Prostate gland (tissue), 2 donors: ENCODE measurements at regions not wholly inside any gene's neighbourhood (a gene's known extent, or its start where the extent isn't known, plus 50 kb on each side); places are given as distances from the start of the nearest gene placed in this dataset.

Experiments used
- DNase-seq: peaks from one replicate; pipeline ENCODE4 v3.0.0-alpha.2; 2019; ENCODE audit warnings: low spot score
- H3K27ac ChIP-seq, 2 donors: fragments of 200-600 bp; sonication (generic); 2 replicates each; pipeline ENCODE4 v1.5.1; 2017 to 2019
- H3K27me3 ChIP-seq: fragments of 200-600 bp; sonication (generic); replicated peaks from 2 replicates; pipeline ENCODE4 v1.5.1; 2019; ENCODE audit not compliant: insufficient read depth
- H3K36me3 ChIP-seq, 2 donors: fragments of 200-600 bp; sonication (generic); 1 replicate in 1 of 2; 2 replicates in 1 of 2; pipeline versions ENCODE4 v1.5.1 to v1.8.1; 2017 to 2019
- H3K4me1 ChIP-seq: fragments of 200-600 bp; sonication (generic); replicated peaks from 2 replicates; pipeline ENCODE4 v1.5.1; 2019
- H3K4me3 ChIP-seq, 2 donors: fragments of 200-600 bp; sonication (generic); 2 replicates each; pipeline ENCODE4 v1.5.1; 2017 to 2019
- H3K9me3 ChIP-seq: fragments of 200-600 bp; sonication (generic); 2 replicates; pipeline ENCODE4 v1.5.1; 2017
- POLR2A ChIP-seq: fragments of 450-650 bp; IDR thresholded peaks from one replicate; pipeline ENCODE4 v1.6.1; 2016; ENCODE audit warnings: antibody characterized with exemption, mild to moderate bottlenecking
- POLR2AphosphoS5 ChIP-seq: sonication (generic); formaldehyde crosslinking; IDR thresholded peaks from one replicate; pipeline ENCODE4 v1.6.1; 2017; ENCODE audit warnings: antibody characterized with exemption
- whole genome bisulfite sequencing: methylation state at CpG from one replicate; pipeline ENCODE4 v1.1.5; 2018; 5-methylcytosine and 5-hydroxymethylcytosine counted together
- intact Hi-C: fragments of 100-400 bp; cut with DNase I; formaldehyde crosslinking; loops from one replicate; pipeline ENCODE4 v1.14.2; 2022
- TF ChIP-seq, protein P1 (sequence below), 4 experiments: fragments of 200-600 bp in 2 of 4; fragments of 450-650 bp in 2 of 4; sonication (generic) in 2 of 4; IDR thresholded peaks; 1 replicate in 3 of 4; 2 replicates in 1 of 4; pipeline ENCODE4 v1.5.1; 2016 to 2019; ENCODE audit warnings: antibody characterized with exemption in 4 of 4, mild to moderate bottlenecking in 2 of 4, moderate library complexity in 2 of 4

DNA sequence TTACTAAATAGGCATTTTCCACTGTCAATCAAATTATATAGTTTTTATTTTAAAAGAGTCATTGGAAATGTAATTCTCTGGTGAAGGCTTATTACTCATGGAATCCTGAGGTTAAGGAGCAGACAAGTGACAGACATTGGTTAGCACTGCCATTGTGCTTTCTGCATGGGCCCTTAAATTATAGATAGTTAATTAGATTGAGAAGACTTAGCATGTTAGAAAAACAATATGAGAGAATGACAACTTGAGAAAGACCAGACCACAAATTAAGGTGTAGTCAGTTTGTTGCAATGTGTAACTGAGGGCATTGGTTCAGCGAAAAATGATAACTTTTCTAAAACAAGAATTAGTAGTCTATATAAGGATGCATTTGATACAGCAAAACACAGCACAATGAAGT lies 195.5 kb downstream of the SLITRK6 start:
- Histone ChIP-seq H3K27ac (no peak overlapping the region), H3K4me1 (no peaks in the 10 kb centered on the region), H3K36me3 (no peaks in the 10 kb centered on the region), H3K4me3 (no peak overlapping the region), H3K27me3 (no peaks in the 10 kb centered on the region), H3K9me3 (no peaks in the 10 kb centered on the region)
- DNase-seq: no peak
- WGBS: 94% methylated on average over 1 of the region's 1 CpG
- no peak for TF ChIP-seq POLR2AphosphoS5
- TF ChIP-seq, protein P1, sequence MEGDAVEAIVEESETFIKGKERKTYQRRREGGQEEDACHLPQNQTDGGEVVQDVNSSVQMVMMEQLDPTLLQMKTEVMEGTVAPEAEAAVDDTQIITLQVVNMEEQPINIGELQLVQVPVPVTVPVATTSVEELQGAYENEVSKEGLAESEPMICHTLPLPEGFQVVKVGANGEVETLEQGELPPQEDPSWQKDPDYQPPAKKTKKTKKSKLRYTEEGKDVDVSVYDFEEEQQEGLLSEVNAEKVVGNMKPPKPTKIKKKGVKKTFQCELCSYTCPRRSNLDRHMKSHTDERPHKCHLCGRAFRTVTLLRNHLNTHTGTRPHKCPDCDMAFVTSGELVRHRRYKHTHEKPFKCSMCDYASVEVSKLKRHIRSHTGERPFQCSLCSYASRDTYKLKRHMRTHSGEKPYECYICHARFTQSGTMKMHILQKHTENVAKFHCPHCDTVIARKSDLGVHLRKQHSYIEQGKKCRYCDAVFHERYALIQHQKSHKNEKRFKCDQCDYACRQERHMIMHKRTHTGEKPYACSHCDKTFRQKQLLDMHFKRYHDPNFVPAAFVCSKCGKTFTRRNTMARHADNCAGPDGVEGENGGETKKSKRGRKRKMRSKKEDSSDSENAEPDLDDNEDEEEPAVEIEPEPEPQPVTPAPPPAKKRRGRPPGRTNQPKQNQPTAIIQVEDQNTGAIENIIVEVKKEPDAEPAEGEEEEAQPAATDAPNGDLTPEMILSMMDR (IDR thresholded peaks at IDR 0.05): no peak
- TF ChIP-seq POLR2A: no peak
- intact Hi-C loops: no loop called here

DNA sequence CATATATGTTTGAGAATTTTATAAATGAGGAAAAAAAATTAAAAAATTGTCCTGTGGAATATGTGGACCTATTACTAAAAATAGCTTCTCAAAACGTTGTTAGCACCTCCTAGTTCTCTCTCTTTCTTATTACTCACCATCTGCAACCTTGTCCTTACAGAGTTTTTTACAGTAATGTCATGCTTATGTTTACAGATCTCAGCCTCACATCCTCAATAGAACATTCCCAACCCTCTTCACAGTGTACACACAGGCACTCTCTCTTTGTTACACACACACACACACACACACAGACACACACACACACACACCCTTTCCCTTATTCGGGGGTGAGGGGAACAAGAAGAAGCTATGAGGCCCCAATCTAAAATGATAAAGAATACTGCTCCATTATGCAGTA lies 197.7 kb downstream of the SLITRK6 start:
- Histone ChIP-seq H3K9me3 (no peaks in the 10 kb centered on the region), H3K27ac (no peak overlapping the region), H3K27me3 (no peaks in the 10 kb centered on the region), H3K4me3 (no peak overlapping the region), H3K36me3 (no peaks in the 10 kb centered on the region), H3K4me1 (no peaks in the 10 kb centered on the region)
- DNase-seq: no peak
- WGBS: 43% methylated on average over 2 of the region's 2 CpGs
- TF ChIP-seq POLR2A: no peak
- TF ChIP-seq, protein P1 (IDR thresholded peaks at IDR 0.05): no peak
- no peak for TF ChIP-seq POLR2AphosphoS5
- intact Hi-C loops: no loop called here

DNA sequence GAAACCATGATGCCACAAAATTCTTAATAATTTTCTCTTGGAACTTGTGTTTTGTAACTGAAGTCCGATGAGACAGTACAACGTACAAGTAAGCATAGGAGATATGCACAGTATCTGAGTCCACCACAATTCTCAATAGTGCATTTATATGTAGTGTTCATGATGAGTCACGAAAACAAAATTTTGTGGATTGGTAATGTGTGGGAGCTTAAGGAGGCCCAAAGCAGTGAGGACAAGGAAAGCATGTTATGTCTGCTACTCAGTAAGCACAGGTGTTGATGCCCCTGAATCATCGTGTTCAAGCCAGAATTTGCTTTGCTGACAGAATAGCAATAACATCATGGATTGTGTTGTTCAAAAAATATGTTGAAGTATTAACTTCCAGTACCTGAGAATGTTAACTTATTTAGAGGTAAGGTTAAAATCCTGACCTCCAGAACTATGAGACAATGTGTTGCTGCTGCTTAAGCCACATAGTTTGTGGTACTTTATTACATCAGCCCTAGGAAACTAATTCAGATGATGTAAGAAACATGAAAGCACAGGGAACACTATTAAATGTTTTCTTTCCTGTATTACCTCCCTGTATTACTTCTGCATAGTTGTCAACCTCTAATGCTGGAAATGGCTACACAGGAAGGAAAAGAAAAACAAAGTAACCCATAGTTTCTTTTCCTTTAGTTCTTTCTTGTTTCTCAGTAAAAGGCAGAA lies 201.3 kb downstream of the SLITRK6 start:
- H3K4me3 ChIP-seq: no peak overlapping the region
- TF ChIP-seq, protein P1 (IDR thresholded peaks at IDR 0.05): no peak
- no peak for TF ChIP-seq POLR2A
- TF ChIP-seq POLR2AphosphoS5: no peak
- H3K27me3 ChIP-seq: no peaks in the 10 kb centered on the region
- intact Hi-C loops: no loop called here
- H3K4me1 ChIP-seq: no peaks in the 10 kb centered on the region
- 92% methylated on average over 4 of the region's 4 CpGs for WGBS
- H3K36me3 ChIP-seq: no peaks in the 10 kb centered on the region
- no peak for DNase-seq
- H3K27ac ChIP-seq: no peak overlapping the region
- no peaks in the 10 kb centered on the region for H3K9me3 ChIP-seq

DNA sequence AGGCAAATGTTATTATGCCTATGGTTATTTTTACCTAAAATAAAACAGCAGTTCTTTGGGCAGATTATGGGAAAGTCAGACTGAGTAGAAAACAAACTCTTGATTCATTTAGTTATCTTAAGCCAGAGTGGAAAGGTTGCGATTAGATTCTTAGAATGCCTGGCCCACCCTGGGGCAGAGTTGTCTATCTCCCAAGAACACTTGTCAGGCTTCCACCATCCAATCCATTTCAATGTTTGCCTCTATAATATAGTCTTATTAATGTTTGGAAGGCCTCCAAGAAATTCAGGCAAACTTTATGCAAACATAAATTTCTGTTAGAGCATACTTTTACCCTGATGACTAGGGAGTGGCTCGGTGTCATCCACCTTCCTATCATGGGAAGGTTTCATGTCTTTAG lies 207.0 kb downstream of the SLITRK6 start:
- no peaks in the 10 kb centered on the region for H3K9me3 ChIP-seq
- intact Hi-C loops: no loop called here
- no peak overlapping the region for H3K4me3 ChIP-seq
- DNase-seq: no peak
- no peaks in the 10 kb centered on the region for H3K4me1 ChIP-seq
- H3K36me3 ChIP-seq: no peaks in the 10 kb centered on the region
- no peak overlapping the region for H3K27ac ChIP-seq
- no peaks in the 10 kb centered on the region for H3K27me3 ChIP-seq
- WGBS: 96% methylated on average over 2 of the region's 2 CpGs
- TF ChIP-seq, protein P1 (IDR thresholded peaks at IDR 0.05): no peak
- no peak for TF ChIP-seq POLR2A

DNA sequence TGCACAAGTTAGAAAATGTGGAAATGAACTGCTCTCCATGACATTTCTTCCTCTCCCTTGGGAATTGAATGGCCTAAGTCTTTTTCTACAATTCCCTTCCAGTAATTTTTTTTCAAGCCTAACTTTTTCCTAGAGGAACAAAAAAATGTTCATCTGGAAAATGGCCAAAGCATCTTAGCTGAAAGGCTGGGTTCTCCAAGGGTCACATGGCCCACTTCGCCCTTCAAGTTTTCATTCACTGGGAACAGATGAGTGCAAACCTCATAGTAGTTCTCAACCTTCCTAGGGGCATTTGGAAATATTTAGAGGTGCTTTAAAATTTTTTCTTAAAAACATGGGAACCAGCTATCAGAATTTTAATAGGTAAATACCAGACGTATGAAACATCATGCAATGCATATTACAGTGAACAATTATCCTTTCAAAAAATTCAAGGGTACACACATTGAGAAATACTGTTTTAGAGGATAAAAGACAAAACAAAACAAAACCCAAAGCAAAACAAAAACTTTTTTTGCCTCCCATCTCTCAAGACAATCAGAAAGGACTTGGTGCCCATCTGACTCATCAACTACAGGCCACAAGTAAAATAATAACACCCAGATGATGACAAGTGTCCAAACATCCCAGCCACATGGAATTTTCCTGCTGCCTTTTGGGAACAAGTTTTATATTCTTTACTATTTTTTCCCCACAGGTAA lies 208.8 kb downstream of the SLITRK6 start:
- no peaks in the 10 kb centered on the region for H3K4me1 ChIP-seq
- WGBS: 75% methylated on average over 2 of the region's 2 CpGs
- H3K27ac ChIP-seq: no peak overlapping the region
- intact Hi-C loops: no loop called here
- H3K36me3 ChIP-seq: no peaks in the 10 kb centered on the region
- H3K4me3 ChIP-seq: no peak overlapping the region
- no peaks in the 10 kb centered on the region for H3K9me3 ChIP-seq
- no peak for DNase-seq
- TF ChIP-seq, protein P1 (IDR thresholded peaks at IDR 0.05): no peak
- TF ChIP-seq POLR2AphosphoS5: no peak
- TF ChIP-seq POLR2A: no peak
- H3K27me3 ChIP-seq: no peaks in the 10 kb centered on the region
